HepG2 (cell line): ENCODE measurements at regions not wholly inside any gene's neighbourhood (a gene's known extent, or its start where the extent isn't known, plus 50 kb on each side); places are given as distances from the start of the nearest gene placed in this dataset.

Source experiments
- ATAC-seq: fragments of 200-7000 bp; cut with Tn5 transposase; 3 replicates; pipeline ENCODE4 v1.9.1; 2020; ENCODE audit warnings: mild to moderate bottlenecking, moderate library complexity
- BruUV-seq: library from RNA; stranded (reverse); fragments of 400-500 nt; replicated peaks from 2 replicates; lab custom pipeline; 2021; lab: Mats Ljungman, UMichigan
- CTCF ChIA-PET: fragments of 300-600 bp; formaldehyde crosslinking; extraction: SDS; loops from one replicate; lab custom pipeline; 2021; ENCODE audit warnings: low total read pairs, inconsistent platforms, low intra/inter-chr PET ratio; lab: Yijun Ruan, JAX
- POLR2A ChIA-PET: fragments of 350-600 bp; sonication (Branson Sonifier 250); formaldehyde crosslinking; loops from one replicate; lab custom pipeline; 2020; ENCODE audit warnings: antibody characterized with exemption, inconsistent platforms; lab: Yijun Ruan, JAX
- DNase-seq: peaks from one replicate; pipeline ENCODE4 v3.0.0-alpha.2; 2015; ENCODE audit warnings: low spot score
- FAIRE-seq: peaks from 3 replicates; lab custom pipeline; 2011; peaks lifted over from hg19 to GRCh38; lab: Jason Lieb, UNC
- H2AFZ ChIP-seq: one replicate; pipeline ENCODE4 v1.6.1; 2011; ENCODE audit warnings: low read length, inconsistent platforms
- H3K27ac ChIP-seq: fragments of 300-600 bp; 3 replicates; pipeline ENCODE4 v1.8.0; 2011; ENCODE audit warnings: mixed run types, mild to moderate bottlenecking, mixed read lengths, low read length, inconsistent platforms; ENCODE audit not compliant: insufficient read depth; ENCODE audit errors: extremely low read length
- H3K27me3 ChIP-seq, 2 experiments: fragments of 200-600 bp in 1 of 2; 2 replicates in 1 of 2; 3 replicates in 1 of 2; pipeline versions ENCODE4 v1.6.0 to v1.8.0; 2011; ENCODE audit warnings: low read length in 2 of 2, mild to moderate bottlenecking in 2 of 2, moderate library complexity in 2 of 2, inconsistent platforms in 1 of 2; ENCODE audit not compliant: insufficient read depth in 2 of 2, control insufficient read depth in 1 of 2
- H3K36me3 ChIP-seq, 2 experiments: fragments of 200-600 bp in 1 of 2; replicated peaks in 1 of 2; 2 replicates in 1 of 2; 3 replicates in 1 of 2; pipeline versions ENCODE4 v1.5.1 to v1.8.0; 2011; ENCODE audit warnings: low read length in 2 of 2, inconsistent platforms in 1 of 2; ENCODE audit not compliant: insufficient read depth in 2 of 2, control insufficient read depth in 1 of 2
- H3K4me1 ChIP-seq: 2 replicates; pipeline ENCODE4 v1.5.1; 2012; ENCODE audit warnings: low read length, inconsistent platforms; ENCODE audit not compliant: insufficient read depth
- H3K4me2 ChIP-seq: 2 replicates; pipeline ENCODE4 v1.6.0; 2011; ENCODE audit warnings: low read depth, low read length, inconsistent platforms
- H3K4me3 ChIP-seq, 3 experiments: fragments of 200-600 bp in 1 of 3; sonication (generic), shearing (Covaris generic) in 1 of 3; replicated peaks in 1 of 3; 2 replicates each; pipeline ENCODE4 v1.5.1; 2011 to 2016; ENCODE audit warnings: low read length in 3 of 3, inconsistent platforms in 2 of 3, low read depth in 2 of 3, mild to moderate bottlenecking in 2 of 3, control low read depth in 1 of 3, mixed read lengths in 1 of 3; ENCODE audit not compliant: insufficient read depth in 1 of 3
- H3K79me2 ChIP-seq: one replicate; pipeline ENCODE4 v1.6.1; 2011; ENCODE audit warnings: low read length, inconsistent platforms; ENCODE audit not compliant: insufficient read depth
- H3K9ac ChIP-seq: 2 replicates; pipeline ENCODE4 v1.6.0; 2011; ENCODE audit warnings: mild to moderate bottlenecking, low read depth, low read length, inconsistent platforms; ENCODE audit not compliant: insufficient read depth
- H3K9me3 ChIP-seq: 2 replicates; pipeline ENCODE4 v1.5.1; 2012; ENCODE audit warnings: mild to moderate bottlenecking, low read length
- H4K20me1 ChIP-seq: 2 replicates; pipeline ENCODE4 v1.6.0; 2011; ENCODE audit warnings: inconsistent platforms, mild to moderate bottlenecking, low read length, moderate library complexity; ENCODE audit not compliant: insufficient read depth
- PATZ1 ChIP-seq: sonication (generic); formaldehyde crosslinking; IDR thresholded peaks from 2 replicates; pipeline ENCODE4 v1.4.0; 2020; ENCODE audit warnings: missing genetic modification reagents
- POGZ ChIP-seq: sonication (generic); formaldehyde crosslinking; IDR thresholded peaks from 2 replicates; pipeline ENCODE4 v1.4.0; 2020; ENCODE audit warnings: mild to moderate bottlenecking, missing genetic modification reagents
- PPARG ChIP-seq: conservative IDR thresholded peaks from 2 replicates; pipeline ENCODE4 v1.6.1; 2016; ENCODE audit warnings: missing biosample characterization, missing genetic modification reagents
- RFX5 ChIP-seq: IDR thresholded peaks from 2 replicates; pipeline ENCODE4 v1.6.1; 2011; ENCODE audit warnings: low read depth, low read length, improper control_type of control experiment
- SAFB2 ChIP-seq: sonication (generic); formaldehyde crosslinking; IDR thresholded peaks from 2 replicates; pipeline ENCODE4 v1.5.1; 2020; ENCODE audit warnings: missing genetic modification reagents, low read depth, mild to moderate bottlenecking, borderline replicate concordance
- ZBTB49 ChIP-seq: sonication (generic); formaldehyde crosslinking; IDR thresholded peaks from 2 replicates; pipeline ENCODE4 v1.4.0; 2020; ENCODE audit warnings: missing genetic modification reagents, borderline replicate concordance
- ZBTB8A ChIP-seq: sonication (generic); formaldehyde crosslinking; IDR thresholded peaks from 2 replicates; pipeline ENCODE4 v1.4.0; 2020; ENCODE audit warnings: mild to moderate bottlenecking, low read depth, missing genetic modification reagents, borderline replicate concordance
- ZNF20 ChIP-seq: sonication (generic); formaldehyde crosslinking; IDR thresholded peaks from 2 replicates; pipeline ENCODE4 v1.4.0; 2020; ENCODE audit warnings: mild to moderate bottlenecking, moderate library complexity, missing genetic modification reagents
- ZNF619 ChIP-seq: sonication (generic); formaldehyde crosslinking; IDR thresholded peaks from 2 replicates; pipeline ENCODE4 v1.4.0; 2020; ENCODE audit warnings: mild to moderate bottlenecking, missing genetic modification reagents
- ZNF646 ChIP-seq: sonication (generic); formaldehyde crosslinking; IDR thresholded peaks from 2 replicates; pipeline ENCODE4 v1.9.0; 2021; ENCODE audit warnings: mild to moderate bottlenecking, missing genetic modification reagents
- ZNF772 ChIP-seq: sonication (generic); formaldehyde crosslinking; IDR thresholded peaks from 2 replicates; pipeline ENCODE4 v1.5.0; 2020; ENCODE audit warnings: mild to moderate bottlenecking, missing genetic modification reagents
- ZSCAN30 ChIP-seq: sonication (generic); formaldehyde crosslinking; IDR thresholded peaks from 2 replicates; pipeline ENCODE4 v1.5.0; 2020; ENCODE audit warnings: mild to moderate bottlenecking, missing genetic modification reagents
- ZUFSP ChIP-seq: sonication (generic); formaldehyde crosslinking; IDR thresholded peaks from 2 replicates; pipeline ENCODE4 v1.9.0; 2021; ENCODE audit warnings: missing genetic modification reagents, mild to moderate bottlenecking, borderline replicate concordance
- WGBS: methylation state at CpG from one replicate; pipeline ENCODE4 v1.1.6; 2017; ENCODE audit warnings: low lambda C conversion rate; 5-methylcytosine and 5-hydroxymethylcytosine counted together
- in situ Hi-C: cut with HindIII; loops from 2 replicates; pipeline ENCODE4 v1.10.0; 2017; ENCODE audit warnings: low pct_unique_long_range_greater_than_20kb; ENCODE audit not compliant: extremely low pct_ligation_motif_present
- intact Hi-C: fragments of 100-400 bp; cut with micrococcal nuclease; formaldehyde crosslinking; loops from one replicate; pipeline ENCODE4 v1.10.0; 2022; ENCODE audit not compliant: unreplicated experiment

- Histone ChIP-seq H3K27ac (no peak overlapping the region), H3K9ac (no peak overlapping the region), H3K79me2 (no peaks in the 10 kb centered on the region), H3K9me3 (no peaks in the 10 kb centered on the region; the same call in 1 of the 2 replicates), H3K27me3 (no peaks in the 10 kb centered on the region; a peak in 1 of 5 replicates), H3K36me3 (no peaks in the 10 kb centered on the region), H4K20me1 (no peaks in the 10 kb centered on the region), H3K4me3 (no peak overlapping the region), H2AFZ (no peak overlapping the region), H3K4me1 (no peaks in the 10 kb centered on the region), H3K4me2 (no peak overlapping the region)
- in situ Hi-C loops (no loop called here), intact Hi-C loops (no loop called here)
- ATAC-seq (no peak), FAIRE-seq (no peak), DNase-seq (no peak)
- POLR2A ChIA-PET = no interaction called here
- CTCF ChIA-PET = no interaction called here
- 22% methylated on average over 4 of the region's 4 CpGs for WGBS
- BruUV-seq = no TSS peak
- TF ChIP-seq ZBTB8A (CRISPR knock-in tag) = no peak
- no peak for TF ChIP-seq SAFB2
- TF ChIP-seq ZUFSP (CRISPR knock-in tag) = no peak
- no peak for TF ChIP-seq ZSCAN30 (CRISPR knock-in tag)
- no peak for TF ChIP-seq ZNF772 (CRISPR knock-in tag)
- TF ChIP-seq POGZ = no peak
- TF ChIP-seq PPARG (CRISPR knock-in tag) = no peak
- no peak for TF ChIP-seq ZNF619 (CRISPR knock-in tag)
- TF ChIP-seq ZNF646 (CRISPR knock-in tag) = no peak
- TF ChIP-seq ZNF20 = no peak
- no peak for TF ChIP-seq RFX5
- no peak for TF ChIP-seq ZBTB49 (CRISPR knock-in tag)
- TF ChIP-seq PATZ1 (CRISPR knock-in tag) = no peak
These were observed 156.1 kb upstream of the KIF2A start for GRCh38 chr5:62149879-62150278.
